Neutrophil (primary cell): ENCODE measurements at regions not wholly inside any gene's neighbourhood (a gene's known extent, or its start where the extent isn't known, plus 50 kb on each side); places are given as distances from the start of the nearest gene placed in this dataset.

Source experiments
- H3K27ac ChIP-seq: fragments of 200-600 bp; sonication (generic); 2 replicates; pipeline ENCODE4 v1.5.1; 2016; ENCODE audit warnings: mild to moderate bottlenecking, moderate library complexity
- H3K27me3 ChIP-seq: fragments of 200-600 bp; sonication (generic); 2 replicates; pipeline ENCODE4 v1.6.0; 2016; ENCODE audit warnings: mild to moderate bottlenecking
- H3K36me3 ChIP-seq: fragments of 200-600 bp; sonication (generic); 2 replicates; pipeline ENCODE4 v1.5.1; 2017
- H3K4me1 ChIP-seq, 2 experiments: fragments of 200-600 bp in 1 of 2; sonication (generic) in 1 of 2; 1 replicate in 1 of 2; 2 replicates in 1 of 2; pipeline versions ENCODE4 v1.5.1 to v1.6.1; 2013 to 2016; ENCODE audit warnings: low read depth in 1 of 2, low read length in 1 of 2, mild to moderate bottlenecking in 1 of 2, moderate library complexity in 1 of 2; ENCODE audit not compliant: control insufficient read depth in 1 of 2, insufficient read depth in 1 of 2
- H3K4me3 ChIP-seq, 2 experiments: fragments of 200-600 bp in 1 of 2; sonication (generic) in 1 of 2; 1 replicate in 1 of 2; 2 replicates in 1 of 2; pipeline ENCODE4 v1.5.1; 2013 to 2016; ENCODE audit warnings: low read depth in 1 of 2, low read length in 1 of 2, mild to moderate bottlenecking in 1 of 2, moderate library complexity in 1 of 2
- H3K9me3 ChIP-seq: fragments of 200-600 bp; sonication (generic); 2 replicates; pipeline ENCODE4 v1.5.1; 2016
- TF ChIP-seq, protein P1 (sequence below): fragments of 200-600 bp; sonication (generic); IDR thresholded peaks from 2 replicates; pipeline ENCODE4 v1.5.1; 2016; ENCODE audit warnings: antibody characterized with exemption

DNA sequence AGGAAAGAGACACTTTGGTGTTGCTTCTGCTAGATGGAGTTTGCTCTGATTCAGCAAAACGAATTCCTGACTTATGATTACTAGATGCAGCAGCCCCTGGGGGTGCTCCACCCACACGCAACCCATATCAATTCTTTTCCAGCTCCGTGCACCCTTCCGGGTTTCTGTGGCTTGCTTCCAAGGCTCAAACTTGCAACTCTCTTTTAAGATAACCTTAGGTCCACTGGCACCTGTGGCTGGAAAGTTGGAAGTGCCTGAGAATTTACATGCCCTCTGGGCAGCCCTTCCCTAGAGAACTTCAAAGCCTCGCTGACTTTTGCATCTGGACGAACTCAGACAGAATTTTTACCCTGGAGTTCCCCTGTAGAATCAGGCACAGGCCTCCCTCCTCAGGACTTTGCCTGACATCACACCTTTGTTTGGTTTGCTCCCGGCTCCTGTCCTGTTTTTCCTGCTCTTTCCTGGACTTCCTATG is 224.9 kb downstream of the SNX18 start:
- TF ChIP-seq, protein P1, sequence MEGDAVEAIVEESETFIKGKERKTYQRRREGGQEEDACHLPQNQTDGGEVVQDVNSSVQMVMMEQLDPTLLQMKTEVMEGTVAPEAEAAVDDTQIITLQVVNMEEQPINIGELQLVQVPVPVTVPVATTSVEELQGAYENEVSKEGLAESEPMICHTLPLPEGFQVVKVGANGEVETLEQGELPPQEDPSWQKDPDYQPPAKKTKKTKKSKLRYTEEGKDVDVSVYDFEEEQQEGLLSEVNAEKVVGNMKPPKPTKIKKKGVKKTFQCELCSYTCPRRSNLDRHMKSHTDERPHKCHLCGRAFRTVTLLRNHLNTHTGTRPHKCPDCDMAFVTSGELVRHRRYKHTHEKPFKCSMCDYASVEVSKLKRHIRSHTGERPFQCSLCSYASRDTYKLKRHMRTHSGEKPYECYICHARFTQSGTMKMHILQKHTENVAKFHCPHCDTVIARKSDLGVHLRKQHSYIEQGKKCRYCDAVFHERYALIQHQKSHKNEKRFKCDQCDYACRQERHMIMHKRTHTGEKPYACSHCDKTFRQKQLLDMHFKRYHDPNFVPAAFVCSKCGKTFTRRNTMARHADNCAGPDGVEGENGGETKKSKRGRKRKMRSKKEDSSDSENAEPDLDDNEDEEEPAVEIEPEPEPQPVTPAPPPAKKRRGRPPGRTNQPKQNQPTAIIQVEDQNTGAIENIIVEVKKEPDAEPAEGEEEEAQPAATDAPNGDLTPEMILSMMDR, result no peak
- Histone ChIP-seq H3K27ac (no peak overlapping the region), H3K9me3 (no peaks in the 10 kb centered on the region), H3K4me3 (no peak overlapping the region), H3K4me1 (peaks cover 33 to 38% of the 10 kb centered on the region in 2 experiments), H3K36me3 (no peaks in the 10 kb centered on the region), H3K27me3 (no peaks in the 10 kb centered on the region)

- Histone ChIP-seq H3K27me3 (no peaks in the 10 kb centered on the region), H3K4me1 (peaks cover 33 to 38% of the 10 kb centered on the region in 2 experiments), H3K27ac (no peak overlapping the region), H3K4me3 (no peak overlapping the region), H3K36me3 (no peaks in the 10 kb centered on the region), H3K9me3 (no peaks in the 10 kb centered on the region)
- TF ChIP-seq, protein P1, result no peak
Observed at GRCh38 chr5:54741711-54742110, 224.2 kb downstream of the SNX18 start.

DNA sequence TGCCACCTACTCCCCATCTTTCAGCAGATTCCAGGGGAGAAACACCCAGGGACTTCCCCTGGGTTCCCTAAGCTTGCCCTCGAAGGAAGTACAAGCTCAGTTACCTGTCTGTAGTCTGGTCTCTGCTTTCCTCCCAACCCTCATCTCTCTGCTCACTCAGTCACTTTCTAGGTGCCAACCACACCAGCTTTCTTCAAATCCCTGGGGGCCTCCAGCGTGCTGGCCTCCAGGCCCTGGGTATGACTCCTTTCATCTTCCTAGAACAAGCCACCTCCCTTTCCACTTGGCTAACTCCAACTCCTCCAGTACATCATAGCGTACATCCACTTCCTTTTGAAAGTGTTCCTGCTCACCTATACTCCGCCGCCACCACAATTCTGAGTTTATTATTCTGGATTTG is 222.6 kb downstream of the SNX18 start:
- Histone ChIP-seq H3K27ac (no peak overlapping the region), H3K4me3 (no peak overlapping the region), H3K4me1 (peaks cover 28 to 31% of the 10 kb centered on the region in 2 experiments), H3K36me3 (no peaks in the 10 kb centered on the region), H3K9me3 (no peaks in the 10 kb centered on the region), H3K27me3 (no peaks in the 10 kb centered on the region)
- TF ChIP-seq, protein P1, result no peak

DNA sequence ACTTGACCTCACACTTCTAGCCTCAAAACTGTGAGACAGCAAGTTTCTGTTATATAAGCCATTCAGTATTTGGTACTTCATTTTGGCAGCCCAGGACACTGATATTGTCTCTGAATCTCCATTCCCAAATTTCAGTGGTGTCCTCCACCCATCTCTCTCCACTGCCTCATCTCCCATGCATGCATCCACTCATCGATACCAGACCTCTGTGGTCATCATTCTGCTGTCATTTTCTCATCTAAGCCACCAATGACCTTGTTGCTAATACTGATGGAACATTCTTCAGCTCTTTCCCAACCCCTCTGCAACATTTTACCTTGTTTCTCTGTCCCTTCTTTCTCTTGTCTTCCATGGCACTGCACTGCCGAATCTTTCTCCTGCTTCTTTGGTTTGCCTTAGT is 221.8 kb downstream of the SNX18 start:
- Histone ChIP-seq H3K4me1 (peaks cover 21 to 24% of the 10 kb centered on the region in 2 experiments), H3K36me3 (no peaks in the 10 kb centered on the region), H3K27me3 (no peaks in the 10 kb centered on the region), H3K9me3 (no peaks in the 10 kb centered on the region), H3K4me3 (no peak overlapping the region), H3K27ac (no peak overlapping the region)
- TF ChIP-seq, protein P1, result no peak

GRCh38 chr5:54738973-54739367 is 221.4 kb downstream of the SNX18 start:
- no peaks in the 10 kb centered on the region for H3K27me3 ChIP-seq
- H3K36me3 ChIP-seq, result no peaks in the 10 kb centered on the region

More at GRCh38 chr5:54738973-54739367, 221.4 kb downstream of the SNX18 start:
- no peak overlapping the region for H3K27ac ChIP-seq
- H3K9me3 ChIP-seq, result no peaks in the 10 kb centered on the region
- no peak overlapping the region for H3K4me3 ChIP-seq
- TF ChIP-seq, protein P1, result no peak
- peaks cover 17 to 20% of the 10 kb centered on the region in 2 experiments for H3K4me1 ChIP-seq
